HG03064 (cell line): ENCODE measurements at regions not wholly inside any gene's neighbourhood (a gene's known extent, or its start where the extent isn't known, plus 50 kb on each side); places are given as distances from the start of the nearest gene placed in this dataset.

Source experiments
- ATAC-seq: cut with Tn5 transposase; IDR thresholded peaks from one replicate; pipeline ENCODE4 v1.9.1; 2021; ENCODE audit warnings: low read depth; ENCODE audit not compliant: unreplicated experiment

DNA sequence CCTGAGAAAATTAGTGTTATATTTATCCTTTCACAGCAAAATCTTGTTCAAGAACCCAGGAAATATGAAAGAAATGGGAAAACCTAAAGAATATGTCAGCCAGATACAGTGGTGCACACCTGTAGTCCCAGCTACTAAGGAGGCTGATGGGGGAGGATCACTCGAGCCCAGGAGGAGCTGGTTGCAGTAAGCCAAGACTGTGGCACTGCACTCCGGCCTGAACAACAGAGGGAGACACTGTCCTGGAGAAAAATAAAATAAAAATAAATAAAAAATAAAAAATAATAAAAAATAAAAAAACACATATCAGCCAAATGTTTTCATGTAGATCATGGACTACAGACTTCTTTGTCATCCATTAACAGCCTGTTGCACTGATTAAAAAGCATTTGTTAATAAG, 244.8 kb upstream of the KLHL1 start:
- ATAC-seq: no peak

DNA sequence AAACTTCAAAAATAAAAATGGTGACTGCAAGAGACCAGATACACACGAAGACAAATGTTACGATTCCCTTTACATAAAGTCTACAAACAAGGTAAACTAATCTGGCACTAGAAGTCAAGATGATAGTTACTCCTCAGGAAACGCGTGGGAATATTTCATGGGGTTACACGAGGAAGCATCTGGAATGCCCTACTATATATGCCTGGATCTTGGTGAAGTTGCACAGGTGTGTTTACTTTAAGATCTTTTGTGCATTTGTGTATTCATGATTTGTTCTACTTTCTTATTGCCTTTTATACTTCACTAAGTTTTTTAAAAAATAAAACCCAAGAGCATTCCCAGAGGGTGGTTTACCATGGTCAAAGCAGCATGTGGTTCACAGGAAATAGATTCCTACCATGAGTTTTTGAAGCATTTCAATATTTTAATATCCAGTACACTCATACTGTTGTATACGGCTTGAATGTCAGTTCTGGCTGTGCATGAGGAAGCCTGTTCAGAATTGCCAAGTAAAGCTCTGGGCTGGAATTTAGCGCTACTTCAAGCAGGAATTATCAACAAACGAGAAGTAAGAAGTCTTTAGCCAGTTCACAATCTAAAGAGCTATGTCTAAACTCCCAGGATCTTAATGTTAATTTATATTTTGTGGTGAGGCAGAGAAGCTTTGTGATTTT, 239.8 kb upstream of the KLHL1 start:
- ATAC-seq: no peak

DNA sequence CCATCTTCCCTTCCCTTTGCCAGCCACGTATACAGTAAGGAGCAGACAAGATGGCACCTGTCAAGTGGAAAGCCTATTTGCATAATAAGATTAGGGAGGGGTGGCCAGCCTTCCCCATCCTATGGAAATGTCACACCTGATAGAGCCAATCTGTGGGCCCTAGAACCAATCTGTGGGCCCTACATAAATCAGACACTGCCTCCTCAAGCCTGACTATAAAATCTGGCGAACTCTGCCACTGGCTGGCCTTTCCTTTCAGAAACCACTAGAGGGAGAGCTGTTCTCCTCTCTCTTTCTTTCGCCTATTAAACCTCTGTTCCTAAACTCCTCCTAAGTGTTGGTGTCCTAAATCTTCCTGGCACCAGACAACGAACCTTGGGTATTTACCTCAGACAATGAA, 231.5 kb upstream of the KLHL1 start:
- ATAC-seq: no peak

GRCh38 chr13:70338609-70339008, 230.4 kb upstream of the KLHL1 start:
- no peak for ATAC-seq

DNA sequence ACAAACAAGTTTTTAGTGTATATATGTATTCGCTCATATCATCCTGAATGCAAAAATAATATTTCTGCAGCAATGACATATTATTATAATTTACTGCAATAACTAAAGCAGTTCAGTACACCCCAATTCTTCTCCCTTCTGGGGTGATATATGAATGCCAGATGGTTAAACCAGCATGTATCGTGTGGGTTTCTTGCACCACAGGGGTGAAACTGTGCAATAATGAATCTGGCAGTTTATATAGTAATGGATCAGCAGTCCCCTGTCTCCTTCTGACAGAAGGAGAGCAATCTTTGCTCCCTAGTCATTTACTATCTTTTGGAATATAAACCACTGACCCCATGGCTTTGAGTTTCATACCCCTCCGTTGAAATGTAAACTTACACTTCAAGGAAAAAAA, 228.6 kb upstream of the KLHL1 start:
- no peak for ATAC-seq

GRCh38 chr13:70333752-70334151, 225.5 kb upstream of the KLHL1 start:
- no peak for ATAC-seq

- ATAC-seq: no peak
Measured at GRCh38 chr13:70330697-70331361, 222.6 kb upstream of the KLHL1 start.

- no peak for ATAC-seq
Measured at GRCh38 chr13:70324519-70324918, 216.3 kb upstream of the KLHL1 start.

DNA sequence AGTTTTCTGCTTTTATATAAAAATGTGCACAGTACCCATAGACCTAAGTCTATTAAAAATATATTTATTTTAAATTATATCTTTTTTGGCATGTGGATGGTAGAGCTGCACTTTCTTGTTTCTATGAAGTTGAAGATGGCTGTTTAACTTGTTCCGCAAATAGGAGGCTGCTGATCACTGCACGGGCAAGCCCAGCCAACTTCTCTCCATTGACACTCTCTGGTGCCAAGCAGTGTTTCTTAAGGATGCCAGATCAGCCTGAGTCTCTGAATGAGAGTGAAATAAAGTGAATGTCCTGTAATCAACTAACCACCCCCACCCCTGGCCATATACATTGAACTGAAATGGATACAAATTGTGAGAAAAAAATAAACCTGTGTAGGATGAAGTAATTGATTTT, 202.9 kb upstream of the KLHL1 start:
- no peak for ATAC-seq

DNA sequence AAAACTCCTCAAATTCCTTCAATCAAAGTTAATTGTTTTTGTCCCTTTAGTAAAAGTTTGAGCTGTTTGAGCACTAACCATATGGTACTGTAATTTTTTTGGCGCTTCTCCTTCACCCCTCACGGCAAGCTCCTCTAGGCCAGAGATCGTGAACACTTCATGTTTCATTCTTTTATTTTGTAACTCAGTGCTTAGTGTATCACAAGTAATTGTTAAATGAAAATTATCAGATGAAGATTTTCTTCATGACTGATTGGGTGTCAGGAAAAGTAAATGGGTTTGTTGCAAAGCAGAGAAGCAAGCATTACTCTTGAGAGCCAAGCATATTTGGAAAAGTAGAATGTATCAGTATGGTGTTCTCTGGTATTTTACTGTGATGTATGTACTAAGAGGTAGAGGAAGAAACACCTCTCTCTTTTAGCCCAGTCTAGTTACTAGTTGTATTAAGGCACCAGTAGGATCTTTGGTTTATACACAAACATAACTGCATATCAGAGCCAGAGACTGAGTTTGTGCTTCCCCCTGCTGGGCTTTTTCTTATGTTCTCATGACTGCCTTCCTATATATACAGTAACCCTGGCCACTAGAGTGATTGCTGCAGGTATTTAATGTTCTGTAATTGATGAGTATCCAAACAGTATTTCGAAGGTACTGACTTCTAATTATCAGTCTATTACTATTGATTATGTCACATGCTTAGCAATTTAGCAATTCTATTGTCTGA, 202.3 kb upstream of the KLHL1 start:
- ATAC-seq: no peak

DNA sequence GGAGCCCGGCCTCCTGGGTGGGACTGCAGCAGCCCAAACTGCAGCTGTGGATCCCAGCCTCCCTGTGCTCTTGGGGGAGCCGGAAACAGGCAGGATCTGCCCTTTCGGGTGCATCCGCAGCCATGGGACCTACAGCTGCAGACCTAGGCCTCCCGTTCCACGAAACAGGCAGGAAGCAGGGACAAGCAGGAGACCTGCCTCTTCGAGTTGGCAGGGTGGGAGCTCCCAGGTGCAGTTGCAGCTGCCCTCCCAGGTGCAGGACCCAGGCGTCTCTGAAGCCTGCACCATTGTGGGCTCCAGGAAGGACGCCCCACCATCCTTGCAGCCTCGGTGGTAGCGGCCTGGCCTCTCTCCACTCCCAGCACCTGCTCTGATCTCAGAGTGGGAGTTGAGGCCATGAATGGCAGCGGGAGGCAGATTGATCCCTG, 189.0 kb upstream of the KLHL1 start:
- no peak for ATAC-seq

DNA sequence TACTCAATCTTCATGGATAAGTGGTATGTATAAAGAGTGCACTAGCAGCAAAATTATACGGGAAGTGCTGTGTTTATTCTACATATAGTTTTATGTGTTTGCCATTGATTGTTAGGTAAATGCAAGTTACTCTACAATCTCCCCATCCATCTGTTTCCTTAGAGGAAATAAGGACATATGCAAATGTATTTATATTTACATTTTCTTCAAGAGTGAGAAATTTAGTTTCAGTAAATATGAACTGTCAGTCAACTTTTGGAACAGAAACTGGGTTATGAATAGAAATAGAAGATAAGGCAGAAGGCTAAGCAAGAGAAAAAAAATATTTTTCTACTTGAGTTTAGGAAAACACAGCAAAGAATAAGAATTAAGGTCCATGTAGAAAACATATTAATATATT, 176.1 kb upstream of the KLHL1 start:
- no peak for ATAC-seq

- no peak for ATAC-seq
Measured at GRCh38 chr13:70275841-70276240, 167.6 kb upstream of the KLHL1 start.

GRCh38 chr13:70255406-70255991, 147.2 kb upstream of the KLHL1 start:
- ATAC-seq: no peak

DNA sequence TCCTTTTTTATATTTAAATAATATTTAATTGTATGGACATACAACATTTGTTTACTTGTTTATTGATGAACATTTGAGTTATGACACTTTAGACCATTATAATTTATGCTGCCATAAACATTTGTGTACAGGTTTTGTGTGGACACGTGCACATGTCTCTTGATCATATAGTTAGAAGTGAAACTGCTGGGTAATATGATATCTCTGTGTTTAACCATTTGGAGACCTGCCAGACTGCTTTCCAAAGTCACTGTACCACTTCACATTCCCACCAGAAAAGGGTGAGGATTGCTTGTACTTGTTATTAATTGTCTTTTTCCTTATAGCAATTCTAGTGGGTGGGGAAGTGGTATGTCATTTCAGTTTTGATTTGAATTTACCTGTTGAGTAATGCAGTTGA, 145.6 kb upstream of the KLHL1 start:
- no peak for ATAC-seq

DNA sequence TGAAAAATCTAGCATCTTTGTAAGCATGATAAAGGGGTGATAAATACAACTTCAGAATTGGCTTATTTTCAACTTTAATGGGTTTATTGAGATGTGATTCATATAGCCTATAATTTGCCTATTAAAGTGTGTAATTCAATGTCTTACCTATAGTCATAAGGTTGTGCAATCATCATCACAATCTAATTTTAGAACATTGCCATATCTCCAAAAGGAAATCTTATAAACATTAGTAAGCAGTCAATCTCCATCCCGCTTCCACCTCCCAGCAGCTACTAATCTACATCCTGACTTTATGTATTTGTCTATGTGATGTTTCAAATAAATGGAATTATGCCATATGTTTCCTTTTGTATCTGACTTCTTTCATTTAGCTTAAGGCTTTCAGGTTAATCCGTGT, 145.2 kb upstream of the KLHL1 start:
- ATAC-seq: no peak

- no peak for ATAC-seq
Measured at GRCh38 chr13:70249332-70250064, 141.2 kb upstream of the KLHL1 start.

DNA sequence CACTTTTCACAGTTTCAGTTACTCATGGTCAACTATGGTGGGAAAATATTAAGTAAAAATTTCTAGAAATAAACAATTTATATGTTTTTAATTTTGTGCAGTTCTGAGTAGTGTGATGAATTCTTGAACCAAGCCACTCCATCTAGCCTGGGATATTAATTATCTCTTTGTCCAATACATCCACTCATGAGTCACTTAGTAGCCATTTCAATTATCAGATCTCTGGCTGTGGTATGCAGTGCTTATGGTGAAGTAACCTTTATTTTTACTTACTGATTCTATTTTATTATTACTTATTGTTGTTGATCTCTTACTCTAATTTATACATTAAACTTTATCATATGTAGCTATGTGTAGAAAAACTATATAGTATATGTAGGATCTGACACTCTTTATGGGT, 128.9 kb upstream of the KLHL1 start:
- no peak for ATAC-seq

DNA sequence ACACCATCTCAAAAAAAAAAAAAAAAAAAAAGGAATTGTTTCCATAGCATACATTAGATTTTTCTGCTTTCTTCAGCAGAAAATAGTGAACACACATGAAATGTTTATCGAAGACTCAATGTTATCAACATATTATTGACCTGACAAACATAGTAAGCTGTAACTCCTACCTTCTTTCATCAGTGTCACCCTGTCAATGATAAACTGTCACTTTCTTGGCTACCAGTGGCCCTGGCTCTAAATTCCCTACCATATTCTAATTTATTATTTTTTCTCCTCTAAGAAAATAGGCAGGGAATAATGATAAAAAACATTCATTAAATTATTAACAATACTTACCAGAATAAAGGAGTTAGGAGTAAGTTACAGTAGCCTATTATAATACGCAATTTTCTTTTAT, 127.3 kb upstream of the KLHL1 start:
- no peak for ATAC-seq

- no peak for ATAC-seq
Measured at GRCh38 chr13:70223911-70224310, 115.7 kb upstream of the KLHL1 start.

- ATAC-seq: no peak
Measured at GRCh38 chr13:70222926-70223325, 114.7 kb upstream of the KLHL1 start.
